IMR-90 (cell line): ENCODE measurements at regions not wholly inside any gene's neighbourhood (a gene's known extent, or its start where the extent isn't known, plus 50 kb on each side); places are given as distances from the start of the nearest gene placed in this dataset.

ENCODE experiments used
- BHLHE40 ChIP-seq: fragments of 150-350 bp; IDR thresholded peaks from 2 replicates; pipeline ENCODE4 v1.6.1; 2016; ENCODE audit warnings: mild to moderate bottlenecking, low read depth, low read length
- CTCF ChIP-seq: conservative IDR thresholded peaks from 2 replicates; pipeline ENCODE4 v1.5.1; 2012; ENCODE audit warnings: mild to moderate bottlenecking, low read depth, low read length, improper control_type of control experiment
- POLR2A ChIP-seq: IDR thresholded peaks from 2 replicates; pipeline ENCODE4 v1.6.1; 2012; ENCODE audit warnings: mild to moderate bottlenecking, low read depth, low read length
- RAD21 ChIP-seq: IDR thresholded peaks from 2 replicates; pipeline ENCODE4 v1.6.1; 2012; ENCODE audit warnings: low read length, improper control_type of control experiment
- RCOR1 ChIP-seq: IDR thresholded peaks from 2 replicates; pipeline ENCODE4 v1.6.1; 2012; ENCODE audit warnings: mild to moderate bottlenecking, low read length, improper control_type of control experiment; ENCODE audit not compliant: insufficient replicate concordance
- SMC3 ChIP-seq: fragments of 150-350 bp; IDR thresholded peaks from 2 replicates; pipeline ENCODE4 v1.6.1; 2016; ENCODE audit warnings: low read depth, mild to moderate bottlenecking, antibody characterized with exemption, low read length, moderate library complexity

- TF ChIP-seq RAD21, result no peak
- TF ChIP-seq POLR2A, result no peak
- TF ChIP-seq CTCF, result no peak
- no peak for TF ChIP-seq BHLHE40
- no peak for TF ChIP-seq RCOR1
- TF ChIP-seq SMC3, result no peak
Observed at GRCh38 chr11:71321433-71322191, 69.2 kb upstream of the SHANK2 start.
